CD4-positive, alpha-beta T cell treated with Interleukin-6 at 100 ng/mL for 8 hours (primary cell): ENCODE measurements at regions not wholly inside any gene's neighbourhood (a gene's known extent, or its start where the extent isn't known, plus 50 kb on each side); places are given as distances from the start of the nearest gene placed in this dataset.
A peak's percentile ranks its signal among the peaks of the same experiment; 100 is the strongest.
"Not testable (repeated sequence)": the region's sequence is repeated elsewhere in the genome, so short reads cannot be mapped to it uniquely, and the experiment has no call there.

Experiments used
- DNase-seq: peaks from one replicate; pipeline ENCODE4 v3.0.0-alpha.2; 2020; ENCODE audit warnings: mixed read lengths, low spot score

- not testable (repeated sequence) for DNase-seq
Observed at GRCh38 chr16:46387720-46388119, 233.5 kb downstream of the SHCBP1 start.

- DNase-seq = peak; percentile 2
Observed at GRCh38 chr16:46386805-46387620, 234.2 kb downstream of the SHCBP1 start.

GRCh38 chr16:46386110-46386771, 234.9 kb downstream of the SHCBP1 start:
- DNase-seq = peak; percentile 32

GRCh38 chr16:46384285-46385061, 236.7 kb downstream of the SHCBP1 start:
- peak; percentile 31 for DNase-seq

- DNase-seq = not testable (repeated sequence)
Observed at GRCh38 chr16:46383581-46383980, 237.6 kb downstream of the SHCBP1 start.

- peak; percentile 10 for DNase-seq
Observed at GRCh38 chr16:46382791-46383541, 238.2 kb downstream of the SHCBP1 start.

- DNase-seq = not testable (repeated sequence)
Observed at GRCh38 chr16:46382079-46382478, 239.1 kb downstream of the SHCBP1 start.

- DNase-seq = not testable (repeated sequence)
Observed at GRCh38 chr16:46381344-46381743, 239.8 kb downstream of the SHCBP1 start.
